NCI-H1092 treated with DMSO at 0.1 percent for 48 hours (cell line): ENCODE measurements at regions not wholly inside any gene's neighbourhood (a gene's known extent, or its start where the extent isn't known, plus 50 kb on each side); places are given as distances from the start of the nearest gene placed in this dataset.

Source experiments
- DNase-seq: peaks from one replicate; lab custom pipeline; 2025; lab: John Stamatoyannopoulos, UW

DNA sequence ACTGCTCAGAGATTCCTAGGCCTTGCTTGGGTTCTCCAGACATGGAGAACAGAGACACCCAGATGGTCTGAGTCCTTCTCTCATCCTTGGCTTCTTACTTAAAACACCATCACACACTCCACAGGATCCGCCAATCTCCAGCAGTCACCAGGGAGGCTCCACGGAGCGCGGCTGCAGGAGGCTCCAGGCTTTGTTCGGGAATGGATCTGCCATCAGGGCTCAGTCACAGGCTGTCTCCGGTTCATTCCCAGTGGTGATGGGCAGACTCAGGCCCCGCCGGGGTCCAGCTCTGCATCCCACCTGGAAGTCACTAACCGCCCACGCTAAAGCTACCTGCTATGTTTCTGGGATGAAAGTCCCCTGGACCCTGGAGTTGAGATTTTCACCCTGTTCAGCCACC lies 312.9 kb downstream of the TCERG1L start:
- no peak for DNase-seq

DNA sequence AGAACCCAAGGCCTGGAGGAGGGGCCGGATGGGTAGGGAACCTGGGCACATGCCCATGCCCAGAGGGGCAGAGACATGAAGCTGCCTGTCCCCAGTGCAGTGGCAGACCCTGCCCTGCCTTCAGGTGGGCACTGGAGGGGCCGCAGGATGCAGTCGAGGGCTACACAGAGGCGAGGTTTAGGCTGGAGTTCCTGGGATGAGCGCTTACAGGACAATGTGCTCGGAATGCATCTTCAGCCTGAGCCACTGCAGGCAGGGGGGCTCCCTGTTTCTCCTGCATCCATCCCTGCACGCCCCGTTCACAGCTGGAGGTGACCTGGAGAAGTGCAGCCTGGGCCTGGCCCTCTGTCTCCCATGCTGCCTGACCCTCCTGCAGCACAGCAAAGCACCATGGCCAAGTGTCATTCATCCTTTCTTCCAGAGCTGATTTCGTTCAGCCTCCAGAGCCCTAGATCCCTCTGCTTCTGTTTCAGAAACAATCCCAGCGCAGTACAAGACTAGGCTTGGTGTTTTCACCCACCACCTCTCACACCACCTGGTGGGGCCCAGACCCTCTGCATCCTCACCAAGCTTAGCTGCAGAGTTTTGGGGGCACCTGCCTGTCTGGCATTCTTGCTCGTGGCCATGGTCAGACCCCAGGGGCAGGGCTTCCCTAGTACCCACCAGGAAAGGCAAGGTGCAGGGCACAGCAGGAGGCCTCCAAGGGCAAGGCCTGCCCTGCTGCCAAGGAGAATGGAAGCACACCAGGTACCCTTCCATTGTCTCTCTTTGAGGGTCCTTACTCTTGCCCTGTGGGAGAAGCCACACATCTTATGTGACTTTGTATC lies 311.9 kb downstream of the TCERG1L start:
- no peak for DNase-seq

DNA sequence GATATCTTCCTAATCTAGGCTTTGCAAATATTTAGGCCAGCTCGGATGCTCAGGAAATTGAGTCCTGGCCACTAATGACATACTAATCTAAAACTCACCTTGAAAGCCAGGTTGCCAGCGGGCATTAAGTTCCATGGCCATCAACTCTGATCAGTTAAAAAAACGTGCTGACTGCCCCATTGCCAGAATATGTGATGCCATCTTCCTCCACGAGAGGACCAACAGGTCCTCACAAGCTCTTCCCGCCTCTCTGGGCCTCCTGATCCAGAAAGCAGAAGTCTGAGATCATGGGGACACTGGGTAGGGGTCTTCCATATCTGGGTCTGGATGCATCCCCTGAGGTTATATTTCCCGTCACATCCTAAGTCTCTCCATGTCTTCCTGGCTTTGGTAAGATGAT lies 311.3 kb downstream of the TCERG1L start:
- no peak for DNase-seq

DNA sequence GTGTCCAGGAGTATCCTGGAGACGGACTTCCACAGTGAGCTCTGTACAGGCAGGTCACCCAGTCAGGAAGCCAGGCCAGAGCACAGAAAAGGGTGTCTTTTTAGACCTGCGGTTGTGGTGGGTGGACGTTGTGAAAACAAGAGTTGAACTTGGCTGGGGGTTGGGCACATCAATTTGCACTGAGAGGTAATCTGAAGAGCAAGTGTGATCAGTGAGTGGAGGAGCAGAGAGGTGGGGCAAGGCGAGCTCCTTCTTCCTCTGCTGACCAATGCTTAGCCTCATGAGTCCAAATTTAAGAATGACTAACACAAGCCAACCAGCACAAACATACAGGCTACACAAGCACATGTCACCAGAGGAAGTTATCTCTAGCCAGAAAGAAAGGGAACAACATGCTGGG lies 310.8 kb downstream of the TCERG1L start:
- DNase-seq: no peak

DNA sequence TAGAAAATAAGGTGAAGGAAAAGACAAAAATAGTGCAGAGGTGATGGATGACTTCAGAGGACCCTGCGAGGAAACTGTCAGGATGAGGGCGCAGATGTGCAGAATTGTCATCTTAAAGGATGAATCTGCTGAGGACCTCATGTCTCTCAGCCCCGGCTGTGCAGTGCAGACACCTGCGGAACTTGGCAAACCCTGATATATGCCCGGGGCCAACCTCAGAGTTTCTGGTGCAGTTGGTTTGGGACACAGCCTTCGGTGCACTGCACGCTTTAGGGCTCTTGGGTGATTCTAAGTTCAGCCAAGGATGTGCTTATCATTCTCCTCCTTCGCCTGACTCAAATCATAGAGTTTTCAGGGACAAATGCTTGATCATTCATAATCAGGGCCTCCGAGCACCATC lies 310.1 kb downstream of the TCERG1L start:
- DNase-seq: no peak

DNA sequence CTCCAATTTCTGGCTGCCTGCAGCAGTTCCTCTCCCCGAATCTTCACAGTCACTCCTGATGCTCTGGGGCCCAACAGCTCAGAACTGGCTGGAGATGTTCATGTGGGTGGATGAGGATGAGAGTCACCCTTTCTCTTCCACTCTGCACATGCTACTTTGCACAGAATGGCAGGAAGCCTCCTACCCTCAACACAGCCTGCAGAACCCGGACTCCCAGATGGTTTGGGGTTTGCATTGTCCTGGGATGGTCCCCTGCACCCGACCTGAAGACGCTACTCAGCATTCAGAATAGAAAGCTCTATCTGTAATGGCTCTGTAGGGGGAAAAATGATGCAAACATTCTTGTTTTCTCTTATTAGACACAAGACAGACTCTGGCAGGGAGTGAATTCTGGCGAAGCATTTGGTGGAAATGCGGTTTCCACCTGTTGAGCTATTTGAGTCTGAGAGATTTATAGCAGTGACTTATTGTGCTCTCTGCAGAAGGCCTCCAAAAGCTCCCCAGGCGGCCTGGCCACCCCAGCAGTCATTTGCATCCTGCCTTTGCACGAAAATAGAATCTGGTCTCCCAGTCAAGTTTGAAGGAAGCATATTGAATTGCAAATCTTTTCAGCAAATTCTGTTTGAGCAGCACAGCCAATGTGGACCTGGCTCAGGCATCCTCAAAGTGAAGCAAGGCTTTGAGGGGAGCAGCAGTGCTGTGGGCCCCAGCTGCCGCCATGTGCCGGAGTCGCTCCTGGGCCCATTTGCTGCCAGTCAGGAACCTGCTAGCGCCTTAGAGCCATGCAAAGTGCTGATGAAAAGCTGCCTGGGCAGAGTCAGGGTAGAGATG lies 309.3 kb downstream of the TCERG1L start:
- no peak for DNase-seq

DNA sequence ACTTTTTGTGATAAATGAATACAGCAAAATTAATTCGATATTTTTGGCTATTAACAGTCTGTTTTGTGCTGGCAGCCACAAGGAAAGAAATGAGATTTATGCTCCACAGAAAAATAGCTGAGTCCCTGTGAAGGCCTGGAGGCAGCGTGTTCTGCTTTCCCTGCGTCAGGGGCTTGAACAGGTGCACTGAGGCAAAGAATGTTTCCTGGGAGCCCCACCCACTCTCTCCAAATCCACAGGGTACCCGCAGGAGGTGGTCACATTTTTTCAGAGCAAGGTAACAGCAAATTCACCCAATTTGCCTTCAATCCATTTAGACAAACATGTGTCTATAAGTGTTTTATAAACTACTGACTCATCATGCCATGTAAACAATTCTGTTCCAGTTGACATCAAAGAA lies 308.1 kb downstream of the TCERG1L start:
- DNase-seq: no peak

DNA sequence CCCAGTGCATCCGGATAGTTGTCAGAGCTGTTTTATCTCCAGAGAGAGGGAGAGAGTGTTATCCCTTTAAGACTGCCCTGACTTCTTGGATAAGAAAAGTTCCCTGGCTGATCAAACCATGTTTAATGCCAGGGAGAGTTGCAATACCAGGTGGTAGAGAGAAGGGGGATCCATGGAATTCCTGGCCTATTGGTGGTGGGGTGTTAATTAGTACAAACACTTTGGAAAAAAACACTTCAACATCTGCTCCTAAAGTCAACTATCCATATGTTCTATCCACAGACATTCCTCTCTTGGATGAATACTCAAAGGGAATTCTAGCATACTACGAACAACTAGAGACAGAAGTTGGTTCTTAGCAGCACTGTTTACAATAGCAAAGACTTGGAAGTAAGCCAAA lies 307.2 kb downstream of the TCERG1L start:
- DNase-seq: no peak

DNA sequence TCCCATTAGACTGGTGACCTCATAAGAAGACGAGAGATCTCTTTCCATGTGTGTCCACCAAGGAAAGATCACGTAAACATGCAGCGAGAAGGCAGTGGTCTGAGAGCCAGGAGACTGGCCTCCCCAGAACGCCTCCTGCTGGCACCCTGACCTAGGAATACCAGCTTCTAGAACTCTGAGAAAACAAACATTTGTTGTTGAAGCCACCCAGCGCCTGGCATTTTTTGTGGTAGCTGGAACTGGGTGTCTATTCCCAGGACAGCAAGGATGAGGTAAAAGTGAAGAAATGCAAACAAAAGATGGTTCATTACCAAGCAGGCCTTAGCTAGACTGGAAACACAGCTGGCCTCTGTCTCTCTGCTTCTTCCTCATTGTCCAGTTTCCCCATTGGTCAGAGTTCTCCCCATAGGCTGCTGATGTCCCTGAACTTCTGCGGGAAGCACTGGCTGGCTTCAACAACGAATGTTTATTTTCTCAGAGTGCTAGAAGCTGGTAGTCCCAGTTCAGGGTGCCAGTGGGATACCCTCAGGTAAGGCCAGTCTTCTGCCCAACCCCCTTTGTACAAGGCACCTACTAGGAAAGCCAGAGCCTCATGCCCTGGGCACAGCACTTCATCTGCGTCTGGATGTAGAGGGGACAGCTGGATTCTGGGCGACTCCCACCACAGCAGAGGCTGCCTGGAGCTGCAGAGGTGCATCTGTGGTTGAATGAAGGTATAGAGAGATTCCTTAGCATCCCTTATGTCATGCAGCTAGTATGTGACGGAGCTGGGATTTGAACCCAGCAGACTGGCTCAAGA lies 304.9 kb downstream of the TCERG1L start:
- DNase-seq: no peak

DNA sequence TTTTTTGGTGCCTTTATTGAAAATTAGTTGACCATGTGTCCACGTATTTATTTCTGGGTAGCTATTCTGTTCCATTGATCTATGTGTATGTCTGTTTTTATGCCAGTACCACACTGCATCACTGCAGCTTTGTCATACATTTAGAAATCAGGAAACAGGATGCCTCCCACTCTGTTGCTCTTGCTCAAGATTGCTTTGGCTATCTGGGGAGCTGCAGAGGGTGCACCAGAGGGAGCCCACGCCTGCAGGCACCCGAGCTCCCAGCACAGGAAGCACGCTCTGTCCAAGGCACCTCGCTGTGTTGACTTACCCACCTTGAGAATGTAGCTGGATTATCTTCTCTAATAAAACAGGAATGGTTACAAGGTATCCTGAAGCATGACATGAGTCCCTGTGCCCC lies 301.7 kb downstream of the TCERG1L start:
- DNase-seq: no peak

DNA sequence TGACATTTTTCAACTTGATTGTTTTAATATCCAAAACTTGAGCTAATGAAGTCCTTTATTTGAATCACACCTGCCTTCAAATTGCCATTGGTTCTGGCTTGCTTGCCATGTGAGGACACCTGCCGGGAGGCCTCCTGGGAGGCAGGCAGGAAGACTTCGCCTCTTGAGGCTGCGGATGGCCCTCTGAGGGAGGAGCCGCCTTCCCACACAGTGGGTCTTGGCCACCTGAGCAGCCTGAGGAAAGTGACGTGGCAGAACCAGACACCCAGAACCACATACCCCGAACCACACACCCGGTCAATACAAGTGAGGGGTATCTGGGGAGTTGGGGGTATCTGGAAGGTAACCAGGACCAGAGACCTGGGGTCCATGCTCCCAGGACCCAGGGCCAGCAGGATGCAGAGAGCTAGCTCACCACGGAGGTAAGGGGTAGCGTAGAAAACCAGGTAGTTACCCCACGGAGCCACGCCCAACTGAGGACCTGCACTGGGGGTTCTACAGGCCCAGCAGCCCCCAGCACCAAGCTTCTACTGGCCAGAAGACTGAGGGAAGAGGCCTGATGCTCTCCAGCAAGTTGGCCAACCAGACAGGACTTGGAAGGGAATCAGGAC lies 300.5 kb downstream of the TCERG1L start:
- DNase-seq: no peak

DNA sequence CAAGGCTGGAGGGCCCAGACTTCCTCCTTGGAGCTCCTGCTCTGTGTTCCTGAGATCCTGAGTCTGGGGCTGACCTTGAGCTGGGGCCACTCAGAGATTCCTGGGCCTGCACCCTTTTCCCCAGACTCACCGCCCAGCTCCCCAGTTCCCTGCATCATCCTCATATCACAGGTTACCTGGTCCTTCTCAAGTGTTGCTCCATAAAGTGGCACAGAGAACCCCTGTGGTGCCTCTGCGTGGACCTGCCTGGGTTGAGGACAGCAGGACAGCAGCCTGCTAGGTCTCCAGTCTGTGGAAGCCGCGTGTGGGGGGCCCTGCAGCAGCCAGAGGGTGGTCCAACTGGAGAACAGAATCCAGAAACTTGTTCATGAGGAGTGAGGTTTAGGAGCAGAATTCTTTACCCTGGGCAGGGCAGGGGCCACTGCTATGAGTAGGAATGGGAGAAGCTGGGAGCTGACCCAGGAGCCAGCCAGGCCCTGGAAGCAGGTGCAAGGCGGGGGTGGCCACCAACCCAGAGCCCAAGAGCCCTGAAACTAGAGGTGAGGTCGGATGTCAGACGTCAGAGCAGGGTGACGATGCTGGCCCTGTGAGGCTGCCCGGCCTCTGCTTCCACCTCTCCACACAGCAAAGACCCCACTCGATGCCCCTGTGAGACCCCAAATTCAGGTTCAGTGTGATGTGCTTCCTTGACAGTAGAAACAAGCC lies 299.4 kb downstream of the TCERG1L start:
- no peak for DNase-seq

DNA sequence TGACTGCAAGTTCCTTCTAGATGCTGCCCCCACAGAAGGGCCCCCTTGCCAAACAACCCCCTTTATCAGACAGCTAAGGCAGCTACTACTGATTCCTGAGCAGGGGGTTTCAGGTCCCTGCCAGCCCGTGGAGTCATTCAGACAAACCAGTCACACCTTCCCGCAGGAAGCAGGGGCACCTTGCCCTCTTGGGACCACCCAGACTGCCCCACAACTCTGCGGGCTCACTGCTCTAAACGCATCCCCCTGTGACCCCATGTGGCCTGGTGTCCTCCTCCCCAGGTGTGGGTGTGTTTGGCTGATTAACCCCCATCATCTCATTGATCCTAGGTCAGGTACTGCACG lies 298.9 kb downstream of the TCERG1L start:
- no peak for DNase-seq

DNA sequence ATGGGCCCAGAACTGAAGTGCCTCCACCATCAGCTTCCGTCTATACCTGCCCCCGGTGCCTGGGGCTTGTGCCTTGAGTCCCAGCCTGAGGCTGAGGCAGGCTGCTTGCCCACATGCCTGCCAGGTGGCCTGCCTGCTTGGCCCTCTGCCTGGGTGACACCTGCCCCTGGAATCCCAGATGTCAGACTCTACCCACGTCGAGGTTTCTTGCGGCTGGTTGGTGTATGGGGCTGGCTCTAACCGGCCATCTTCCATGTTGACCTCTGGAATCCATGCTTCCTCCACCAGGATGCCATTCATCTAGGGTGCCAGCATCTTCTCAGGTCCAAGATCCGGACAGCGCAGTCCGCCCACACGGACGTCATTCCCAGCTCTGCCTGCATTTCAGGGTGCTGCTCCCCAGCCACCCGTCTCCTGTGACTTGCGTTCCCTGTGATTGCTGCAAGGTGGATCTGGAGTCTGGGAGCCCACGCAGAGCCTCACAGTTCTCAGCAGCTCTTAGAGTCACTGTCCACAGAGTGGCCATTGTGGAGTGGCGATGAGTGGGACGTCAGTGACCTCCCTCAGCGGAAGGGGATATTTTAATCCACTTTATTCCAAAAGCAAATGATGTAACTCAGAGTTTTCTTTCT lies 298.1 kb downstream of the TCERG1L start:
- no peak for DNase-seq

DNA sequence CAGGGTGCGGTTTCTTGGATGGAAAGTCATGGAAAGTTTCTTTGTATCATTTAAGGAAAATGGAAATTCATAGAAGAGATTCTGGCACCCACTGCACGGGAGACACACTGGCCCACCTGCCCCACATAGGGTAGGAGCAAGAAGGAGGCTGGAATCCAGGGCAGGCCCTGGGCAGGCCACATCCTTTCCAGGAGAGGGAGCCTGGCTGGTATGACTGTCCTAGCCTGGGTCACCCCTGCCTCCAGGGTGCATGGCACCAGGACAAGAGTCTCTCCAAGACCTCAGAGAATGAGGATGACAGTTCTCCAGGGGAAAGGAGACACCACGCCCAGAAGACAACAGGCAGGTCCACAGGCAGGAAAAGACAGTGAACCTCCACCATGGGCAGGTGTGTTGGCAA lies 297.2 kb downstream of the TCERG1L start:
- DNase-seq: no peak

DNA sequence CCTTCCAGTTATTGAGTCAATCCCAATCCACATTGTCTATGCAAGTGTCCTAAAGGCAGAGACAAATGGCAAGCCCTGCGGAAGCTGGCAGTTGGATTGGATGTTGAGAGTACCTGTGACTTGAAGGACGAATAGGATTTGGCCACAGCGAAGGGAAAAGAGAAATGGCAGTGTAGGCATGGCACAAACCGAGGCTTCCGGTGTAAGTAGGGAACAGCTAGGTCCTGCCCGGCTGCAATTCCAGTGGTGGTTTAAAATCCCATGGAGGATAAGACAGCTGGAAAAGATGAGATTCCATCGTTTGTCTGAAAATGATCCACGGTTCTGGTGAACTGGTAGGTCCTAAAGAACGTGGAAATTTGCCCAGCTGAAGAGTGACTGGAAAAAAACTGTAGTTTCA lies 296.2 kb downstream of the TCERG1L start:
- no peak for DNase-seq

DNA sequence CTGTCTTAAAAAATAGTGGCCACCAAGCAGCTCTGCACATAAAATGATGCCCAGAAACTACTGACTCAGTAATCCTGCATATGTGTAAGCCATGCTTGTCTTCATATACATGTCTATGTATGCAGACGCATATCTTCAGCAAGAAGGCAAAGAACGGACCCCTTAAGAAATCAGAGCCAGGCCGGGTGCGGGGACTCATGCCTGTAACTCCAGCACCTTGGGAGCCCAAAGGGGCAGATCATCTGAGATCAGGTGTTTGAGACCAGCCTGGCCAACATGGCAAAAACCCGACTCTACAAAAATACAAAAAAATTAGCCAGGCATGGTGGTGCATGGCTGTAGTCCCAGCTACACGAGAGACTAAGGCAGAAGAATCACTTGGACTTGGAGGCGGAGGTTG lies 295.0 kb downstream of the TCERG1L start:
- DNase-seq: no peak

DNA sequence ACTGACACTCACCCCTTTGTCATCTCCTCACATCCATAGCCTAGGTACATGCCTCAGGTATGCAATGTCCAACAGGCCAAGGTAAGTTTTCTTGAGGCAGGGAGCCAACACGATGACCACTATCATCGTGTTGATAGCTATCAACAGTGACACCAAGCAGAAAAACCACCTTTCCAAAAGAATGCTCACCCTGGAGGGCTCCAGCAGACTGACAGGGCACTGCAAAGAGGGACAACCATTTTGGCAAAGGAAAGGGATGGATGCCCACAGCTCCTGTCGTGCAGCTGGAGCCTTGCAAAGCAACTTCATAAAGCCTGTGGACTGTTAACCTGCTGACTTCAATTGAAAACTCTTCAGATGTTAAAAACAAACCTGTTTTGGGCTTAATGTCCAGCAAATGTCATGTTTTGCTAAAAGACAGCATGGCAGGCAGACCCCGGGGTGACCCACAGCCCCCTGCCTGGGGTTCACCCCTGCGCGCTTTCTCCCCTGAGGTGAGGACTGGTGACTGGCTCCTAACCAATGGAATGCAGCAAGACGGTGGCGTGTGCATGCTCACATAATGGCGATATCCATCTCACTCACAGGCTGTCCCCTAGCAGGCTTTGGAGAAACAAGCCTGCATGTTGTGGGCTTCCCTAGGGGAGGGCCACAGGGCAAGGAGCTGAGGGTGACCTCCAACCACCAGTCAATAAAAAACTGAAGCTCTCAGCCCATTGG lies 293.8 kb downstream of the TCERG1L start:
- no peak for DNase-seq

DNA sequence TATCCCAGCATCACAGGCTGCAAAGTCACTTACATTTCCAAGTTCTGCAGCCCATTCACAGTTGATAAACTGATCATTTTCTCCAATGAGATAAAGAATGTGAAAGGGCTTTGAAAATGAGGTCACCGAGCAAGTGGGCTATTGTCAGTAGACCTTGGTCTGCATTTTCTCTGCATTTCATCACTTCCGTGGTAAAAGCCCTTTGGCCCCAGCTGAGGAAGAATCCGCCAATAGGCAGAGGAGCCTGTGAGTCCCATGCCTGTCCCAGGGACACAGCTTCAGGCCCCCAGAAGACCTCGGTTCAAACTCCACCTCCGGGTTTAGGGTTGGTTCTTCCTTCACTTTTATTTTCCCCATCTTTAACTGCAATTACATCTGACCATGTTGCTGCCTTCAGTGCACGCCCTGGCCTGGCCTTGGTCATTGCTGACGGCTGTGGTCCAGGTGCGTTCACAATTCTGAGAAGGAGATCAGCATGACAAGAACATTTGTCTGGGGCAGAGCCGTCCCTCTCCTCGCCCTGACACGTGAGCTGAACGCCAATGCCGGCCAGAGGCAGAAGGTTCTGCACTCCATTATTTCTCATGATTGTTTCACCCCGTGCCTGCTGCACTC lies 292.5 kb downstream of the TCERG1L start:
- DNase-seq: no peak

DNA sequence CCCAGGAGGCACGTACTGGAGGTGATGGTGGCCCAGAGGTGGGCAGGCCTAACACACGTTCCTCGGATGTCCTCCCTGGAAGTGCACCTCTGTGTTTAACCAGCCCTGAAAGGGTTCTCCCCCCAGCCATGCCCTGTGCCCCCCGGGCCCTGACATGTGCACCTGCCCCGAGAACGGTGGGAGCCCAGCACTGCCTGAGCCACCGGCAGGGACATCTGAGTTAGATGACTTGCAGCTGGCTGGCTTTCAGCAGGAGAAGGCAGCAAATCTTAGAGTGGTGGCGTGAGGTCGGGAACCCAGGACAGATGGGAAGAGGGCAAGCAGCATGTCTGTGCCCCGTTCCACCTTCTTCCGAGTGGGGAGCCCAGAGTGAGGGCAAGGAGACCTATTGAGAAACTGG lies 291.8 kb downstream of the TCERG1L start:
- DNase-seq: no peak
